ENCODE measurements at regions not wholly inside any gene's neighbourhood (a gene's known extent, or its start where the extent isn't known, plus 50 kb on each side); places are given as distances from the start of the nearest gene placed in this dataset.

GRCh38 chr17:13986855-13987254 is 82.4 kb upstream of the COX10 start:
- DNase-seq (no peak), ATAC-seq (replicated peaks) (no peak)
- Mint-ChIP-seq H3K27me3 (no peaks in the 10 kb centered on the region), H3K9me3 (no peaks in the 10 kb centered on the region), H3K27ac (no peak overlapping the region), H3K36me3 (ENCODE audit: insufficient read depth) (no peaks in the 10 kb centered on the region), H3K4me1 (ENCODE audit: low read depth in 2 of 2) (peaks cover 3% of the 10 kb centered on the region in 2 donors), H3K4me3 (no peak overlapping the region)

DNA sequence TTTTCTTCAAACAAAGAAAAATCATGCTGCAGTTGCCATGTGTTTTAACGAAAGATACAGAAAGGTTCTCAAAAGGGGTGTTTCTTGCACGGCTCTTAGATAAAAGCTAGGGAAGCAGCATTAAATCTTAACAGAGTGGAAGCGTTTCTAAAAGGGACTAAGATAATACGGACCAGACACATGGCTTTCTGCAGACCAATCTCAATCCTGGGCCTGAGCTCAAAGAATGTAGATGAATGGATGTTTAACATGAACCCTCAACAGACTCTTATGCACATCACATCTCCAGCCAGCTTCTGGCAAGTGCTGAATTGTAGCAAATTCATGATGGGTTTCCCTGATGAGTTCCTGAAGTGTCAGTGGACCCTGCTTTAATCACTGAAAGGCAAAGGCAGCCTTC is 80.2 kb upstream of the COX10 start:
- H3K27ac Mint-ChIP-seq: no peak overlapping the region
- H3K9me3 Mint-ChIP-seq: no peaks in the 10 kb centered on the region
- H3K27me3 Mint-ChIP-seq: no peaks in the 10 kb centered on the region
- no peak for ATAC-seq (replicated peaks)
- no peaks in the 10 kb centered on the region for H3K36me3 Mint-ChIP-seq (ENCODE audit: insufficient read depth)
- H3K4me3 Mint-ChIP-seq: no peak overlapping the region
- DNase-seq: no peak
- peaks cover 3% of the 10 kb centered on the region in 2 donors for H3K4me1 Mint-ChIP-seq (ENCODE audit: low read depth in 2 of 2)

DNA sequence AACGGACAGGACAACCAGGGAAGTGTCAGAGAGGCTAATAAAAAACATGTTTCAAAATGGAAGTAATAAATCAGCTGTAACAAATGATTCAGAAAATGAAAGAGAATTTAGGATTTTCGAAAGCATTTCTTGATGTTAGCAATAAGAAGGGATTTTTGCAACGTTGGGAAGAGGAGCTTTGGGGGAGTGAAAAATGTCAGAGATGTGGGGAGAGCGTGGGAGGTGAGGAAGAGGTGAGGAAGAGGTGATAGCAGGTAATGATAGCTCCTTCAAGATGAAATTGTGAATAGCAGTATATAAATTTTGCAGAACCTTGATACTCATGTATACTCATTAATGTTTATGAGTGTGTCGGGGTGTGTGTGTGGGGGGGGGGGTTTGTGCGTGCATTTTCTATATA is 76.2 kb upstream of the COX10 start:
- Mint-ChIP-seq H3K27me3 (no peaks in the 10 kb centered on the region), H3K27ac (no peak overlapping the region), H3K36me3 (ENCODE audit: insufficient read depth) (peaks cover 3% of the 10 kb centered on the region), H3K9me3 (no peaks in the 10 kb centered on the region), H3K4me3 (no peak overlapping the region), H3K4me1 (ENCODE audit: low read depth in 2 of 2) (no peaks in the 10 kb centered on the region)
- ATAC-seq (replicated peaks): no peak
- DNase-seq: no peak

GRCh38 chr17:13994050-13994449 is 75.3 kb upstream of the COX10 start:
- no peaks in the 10 kb centered on the region for H3K4me1 Mint-ChIP-seq (ENCODE audit: low read depth in 2 of 2)
- H3K36me3 Mint-ChIP-seq (ENCODE audit: insufficient read depth): peaks cover 3% of the 10 kb centered on the region
- no peak overlapping the region for H3K4me3 Mint-ChIP-seq
- no peaks in the 10 kb centered on the region for H3K9me3 Mint-ChIP-seq
- H3K27ac Mint-ChIP-seq: no peak overlapping the region
- no peak for DNase-seq
- no peak for ATAC-seq (replicated peaks)
- no peaks in the 10 kb centered on the region for H3K27me3 Mint-ChIP-seq

- Mint-ChIP-seq H3K27me3 (no peaks in the 10 kb centered on the region), H3K4me1 (ENCODE audit: low read depth in 2 of 2) (no peaks in the 10 kb centered on the region), H3K27ac (no peak overlapping the region), H3K9me3 (no peaks in the 10 kb centered on the region), H3K36me3 (ENCODE audit: insufficient read depth) (peaks cover 3% of the 10 kb centered on the region), H3K4me3 (no peak overlapping the region)
- no peak for DNase-seq
- ATAC-seq (replicated peaks): no peak
Observed at GRCh38 chr17:13995856-13996271, 73.4 kb upstream of the COX10 start.

GRCh38 chr17:13996276-13996675 is 73.0 kb upstream of the COX10 start:
- H3K27me3 Mint-ChIP-seq: no peaks in the 10 kb centered on the region
- H3K27ac Mint-ChIP-seq: no peak overlapping the region
- no peaks in the 10 kb centered on the region for H3K9me3 Mint-ChIP-seq
- H3K36me3 Mint-ChIP-seq (ENCODE audit: insufficient read depth): peaks cover 3% of the 10 kb centered on the region
- ATAC-seq (replicated peaks): no peak
- no peaks in the 10 kb centered on the region for H3K4me1 Mint-ChIP-seq (ENCODE audit: low read depth in 2 of 2)
- H3K4me3 Mint-ChIP-seq: no peak overlapping the region
- DNase-seq: no peak

DNA sequence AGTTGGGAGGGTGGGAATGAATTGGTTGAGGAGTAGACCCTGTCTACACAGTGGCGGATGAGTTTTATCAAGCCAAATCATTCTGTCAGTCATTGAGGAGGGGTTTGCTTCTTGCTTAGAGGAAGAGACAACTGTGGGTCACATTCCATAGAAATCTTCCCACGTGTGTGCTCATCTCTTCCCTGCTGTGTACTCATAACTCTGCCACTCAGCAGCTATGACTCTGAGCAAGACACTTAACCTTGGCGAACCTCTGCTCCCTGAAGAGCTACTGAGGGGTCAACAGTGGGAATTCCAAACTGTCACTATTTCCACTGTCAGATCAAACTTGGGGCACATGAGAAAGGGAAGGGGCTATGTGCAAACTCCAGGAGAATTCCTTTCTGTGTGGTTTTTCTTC is 72.6 kb upstream of the COX10 start:
- Mint-ChIP-seq H3K4me3 (no peak overlapping the region), H3K27me3 (no peaks in the 10 kb centered on the region), H3K9me3 (no peaks in the 10 kb centered on the region), H3K36me3 (ENCODE audit: insufficient read depth) (peaks cover 3% of the 10 kb centered on the region), H3K27ac (no peak overlapping the region), H3K4me1 (ENCODE audit: low read depth in 2 of 2) (no peaks in the 10 kb centered on the region)
- no peak for DNase-seq
- no peak for ATAC-seq (replicated peaks)

DNA sequence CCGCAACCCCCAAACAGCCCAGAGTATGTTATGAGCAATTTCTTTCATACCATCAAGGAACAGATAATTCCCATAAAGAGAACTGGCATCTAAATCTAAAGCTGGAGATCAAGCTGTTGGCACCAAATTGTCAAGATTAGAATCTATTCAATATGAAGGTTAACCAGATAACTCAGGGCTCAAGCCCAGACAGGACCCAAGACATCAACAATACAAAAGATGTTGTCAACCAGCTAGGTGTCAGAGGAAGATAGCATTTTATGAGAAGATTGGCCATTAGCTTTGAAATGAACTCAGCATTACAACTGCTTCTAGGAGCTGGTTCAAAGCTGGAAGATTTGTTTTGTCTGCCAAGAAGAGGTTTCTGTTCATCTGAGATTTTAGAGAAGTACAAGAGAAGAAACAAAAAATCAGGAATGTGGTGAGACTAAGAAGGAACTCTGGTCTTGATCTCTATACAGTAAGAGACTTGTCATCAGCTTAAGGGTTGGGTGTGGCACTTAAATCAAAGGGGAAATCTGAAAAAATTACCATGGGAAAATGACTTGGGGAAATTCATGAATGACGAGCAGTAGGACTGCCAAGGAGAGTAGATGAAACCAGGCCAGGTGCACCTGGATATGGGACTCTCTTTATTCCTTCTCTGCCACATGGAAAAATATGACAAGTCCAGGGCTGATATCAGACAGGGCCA is 64.2 kb upstream of the COX10 start:
- Mint-ChIP-seq H3K36me3 (ENCODE audit: insufficient read depth) (no peaks in the 10 kb centered on the region), H3K4me1 (ENCODE audit: low read depth in 2 of 2) (no peaks in the 10 kb centered on the region), H3K9me3 (no peaks in the 10 kb centered on the region), H3K27ac (no peak overlapping the region), H3K27me3 (no peaks in the 10 kb centered on the region), H3K4me3 (no peak overlapping the region)
- no peak for DNase-seq
- ATAC-seq (replicated peaks): no peak

- no peaks in the 10 kb centered on the region for H3K4me1 Mint-ChIP-seq (ENCODE audit: low read depth in 2 of 2)
- H3K27ac Mint-ChIP-seq: no peak overlapping the region
- H3K36me3 Mint-ChIP-seq (ENCODE audit: insufficient read depth): no peaks in the 10 kb centered on the region
- H3K4me3 Mint-ChIP-seq: no peak overlapping the region
- H3K9me3 Mint-ChIP-seq: no peaks in the 10 kb centered on the region
- ATAC-seq (replicated peaks) (no peak), DNase-seq (no peak)
- peaks cover 0 to 3% of the 10 kb centered on the region in 2 donors for H3K27me3 Mint-ChIP-seq
Observed at GRCh38 chr17:14006249-14006942, 62.9 kb upstream of the COX10 start.

GRCh38 chr17:14007951-14008350 is 61.4 kb upstream of the COX10 start:
- no peaks in the 10 kb centered on the region for H3K36me3 Mint-ChIP-seq (ENCODE audit: insufficient read depth)
- H3K27me3 Mint-ChIP-seq: peaks cover 4 to 7% of the 10 kb centered on the region in 2 donors
- H3K27ac Mint-ChIP-seq: no peak overlapping the region
- DNase-seq: no peak
- no peak overlapping the region for H3K4me3 Mint-ChIP-seq
- H3K4me1 Mint-ChIP-seq (ENCODE audit: low read depth in 2 of 2): no peaks in the 10 kb centered on the region
- no peak for ATAC-seq (replicated peaks)
- H3K9me3 Mint-ChIP-seq: no peaks in the 10 kb centered on the region

- H3K27ac Mint-ChIP-seq: no peak overlapping the region
- no peak for ATAC-seq (replicated peaks)
- H3K4me1 Mint-ChIP-seq (ENCODE audit: low read depth in 2 of 2): peaks cover 0 to 1% of the 10 kb centered on the region in 2 donors
- peaks cover 17 to 21% of the 10 kb centered on the region in 2 donors for H3K27me3 Mint-ChIP-seq
- DNase-seq: no peak
- H3K9me3 Mint-ChIP-seq: no peaks in the 10 kb centered on the region
- no peak overlapping the region for H3K4me3 Mint-ChIP-seq
- H3K36me3 Mint-ChIP-seq (ENCODE audit: insufficient read depth): no peaks in the 10 kb centered on the region
Observed at GRCh38 chr17:14011036-14011692, 58.1 kb upstream of the COX10 start.

GRCh38 chr17:14011740-14012405 is 57.4 kb upstream of the COX10 start:
- Mint-ChIP-seq H3K27ac (no peak overlapping the region), H3K27me3 (peaks cover 21 to 28% of the 10 kb centered on the region in 2 donors), H3K9me3 (no peaks in the 10 kb centered on the region), H3K4me1 (ENCODE audit: low read depth in 2 of 2) (peaks cover 5 to 6% of the 10 kb centered on the region in 2 donors), H3K36me3 (ENCODE audit: insufficient read depth) (no peaks in the 10 kb centered on the region), H3K4me3 (no peak overlapping the region)
- no peak for ATAC-seq (replicated peaks)
- DNase-seq: no peak

- no peak for DNase-seq
Observed at GRCh38 chr17:14014657-14015056, 54.6 kb upstream of the COX10 start.

More at GRCh38 chr17:14014657-14015056, 54.6 kb upstream of the COX10 start:
- Mint-ChIP-seq H3K36me3 (ENCODE audit: insufficient read depth) (no peaks in the 10 kb centered on the region), H3K4me3 (no peak overlapping the region), H3K27ac (no peak overlapping the region), H3K4me1 (ENCODE audit: low read depth in 2 of 2) (peaks cover 5 to 6% of the 10 kb centered on the region in 2 donors), H3K9me3 (no peaks in the 10 kb centered on the region), H3K27me3 (peaks cover 21 to 28% of the 10 kb centered on the region in 2 donors)
- ATAC-seq (replicated peaks): no peak
